Thyroid gland (tissue), 4 donors: ENCODE measurements at regions not wholly inside any gene's neighbourhood (a gene's known extent, or its start where the extent isn't known, plus 50 kb on each side); places are given as distances from the start of the nearest gene placed in this dataset.

Experiments
- DNase-seq, 2 donors: peaks; one replicate each; pipeline ENCODE4 v3.0.0-alpha.2; 2019
- H3K27ac ChIP-seq, 3 donors: fragments of 200-600 bp; sonication (generic); 1 replicate in 2 of 3; 2 replicates in 1 of 3; pipeline ENCODE4 v1.5.1; 2016 to 2019; ENCODE audit warnings: mild to moderate bottlenecking in 1 of 3, moderate library complexity in 1 of 3
- H3K27me3 ChIP-seq: fragments of 200-600 bp; sonication (generic); one replicate; pipeline ENCODE4 v1.5.1; 2019
- H3K36me3 ChIP-seq, 2 donors: fragments of 200-600 bp; sonication (generic); one replicate each; pipeline ENCODE4 v1.5.1; 2016 to 2019
- H3K4me1 ChIP-seq, 2 donors: fragments of 200-600 bp; sonication (generic); one replicate each; pipeline ENCODE4 v1.5.1; 2017 to 2019
- H3K4me3 ChIP-seq, 3 donors: fragments of 200-600 bp; sonication (generic); replicated peaks in 1 of 3; 1 replicate in 2 of 3; 2 replicates in 1 of 3; pipeline ENCODE4 v1.5.1; 2016; ENCODE audit warnings: mild to moderate bottlenecking in 1 of 3
- H3K9me3 ChIP-seq: fragments of 200-600 bp; sonication (generic); one replicate; pipeline ENCODE4 v1.5.1; 2017
- POLR2A ChIP-seq, 2 donors: fragments of 450-650 bp; IDR thresholded peaks; one replicate each; pipeline ENCODE4 v1.6.1; 2017; ENCODE audit warnings: antibody characterized with exemption in 2 of 2, mild to moderate bottlenecking in 2 of 2, moderate library complexity in 1 of 2
- WGBS, 2 donors: methylation state at CpG; one replicate each; pipeline ENCODE4 v1.1.5; 2017; 5-methylcytosine and 5-hydroxymethylcytosine counted together
- intact Hi-C: fragments of 100-400 bp; cut with DNase I; formaldehyde crosslinking; loops from one replicate; pipeline ENCODE4 v1.15.1; 2023
- TF ChIP-seq, protein P1 (sequence below), 6 experiments: fragments of 200-600 bp in 3 of 6; fragments of 450-650 bp in 3 of 6; sonication (generic) in 3 of 6; IDR thresholded peaks; one replicate each; pipeline ENCODE4 v1.5.1; 2016 to 2019; ENCODE audit warnings: antibody characterized with exemption in 6 of 6, mild to moderate bottlenecking in 2 of 6, inconsistent platforms in 1 of 6, moderate library complexity in 1 of 6

- WGBS, 2 donors, result 85 to 88% methylated on average over 7 of the region's 7 CpGs
These were observed 110.0 kb upstream of the DACH1 start for GRCh38 chr13:71977028-71977427.

DNA sequence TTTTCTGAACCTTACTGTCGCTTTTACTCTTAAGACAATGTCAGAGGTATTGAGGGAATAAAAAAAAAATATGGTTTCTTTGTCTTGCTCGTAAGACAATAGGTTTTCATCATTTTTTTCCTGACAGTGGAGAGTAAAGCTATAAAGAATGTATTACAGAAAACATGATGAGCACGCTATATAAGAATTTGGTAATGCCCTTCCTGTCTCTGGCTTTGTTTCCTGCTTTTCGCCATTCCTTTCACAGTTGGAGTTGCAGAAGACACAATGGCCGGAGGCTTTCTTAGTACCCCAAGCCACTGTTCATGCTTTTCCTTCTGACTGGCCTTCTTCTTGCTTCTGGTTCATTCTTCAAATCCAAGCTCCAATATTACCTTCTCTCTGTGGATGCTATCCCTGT is 101.0 kb upstream of the DACH1 start:
- no peaks in the 10 kb centered on the region for H3K36me3 ChIP-seq
- no peaks in the 10 kb centered on the region for H3K9me3 ChIP-seq
- no peak for DNase-seq
- intact Hi-C loops, result no loop called here
- WGBS, 2 donors, result 73 to 76% methylated on average over 5 of the region's 5 CpGs
- no peaks in the 10 kb centered on the region for H3K27me3 ChIP-seq
- H3K27ac ChIP-seq, result no peak overlapping the region
- H3K4me3 ChIP-seq, result no peak overlapping the region
- no peaks in the 10 kb centered on the region for H3K4me1 ChIP-seq
- TF ChIP-seq, protein P1, sequence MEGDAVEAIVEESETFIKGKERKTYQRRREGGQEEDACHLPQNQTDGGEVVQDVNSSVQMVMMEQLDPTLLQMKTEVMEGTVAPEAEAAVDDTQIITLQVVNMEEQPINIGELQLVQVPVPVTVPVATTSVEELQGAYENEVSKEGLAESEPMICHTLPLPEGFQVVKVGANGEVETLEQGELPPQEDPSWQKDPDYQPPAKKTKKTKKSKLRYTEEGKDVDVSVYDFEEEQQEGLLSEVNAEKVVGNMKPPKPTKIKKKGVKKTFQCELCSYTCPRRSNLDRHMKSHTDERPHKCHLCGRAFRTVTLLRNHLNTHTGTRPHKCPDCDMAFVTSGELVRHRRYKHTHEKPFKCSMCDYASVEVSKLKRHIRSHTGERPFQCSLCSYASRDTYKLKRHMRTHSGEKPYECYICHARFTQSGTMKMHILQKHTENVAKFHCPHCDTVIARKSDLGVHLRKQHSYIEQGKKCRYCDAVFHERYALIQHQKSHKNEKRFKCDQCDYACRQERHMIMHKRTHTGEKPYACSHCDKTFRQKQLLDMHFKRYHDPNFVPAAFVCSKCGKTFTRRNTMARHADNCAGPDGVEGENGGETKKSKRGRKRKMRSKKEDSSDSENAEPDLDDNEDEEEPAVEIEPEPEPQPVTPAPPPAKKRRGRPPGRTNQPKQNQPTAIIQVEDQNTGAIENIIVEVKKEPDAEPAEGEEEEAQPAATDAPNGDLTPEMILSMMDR (IDR thresholded peaks at IDR 0.05), result no peak
- no peak for TF ChIP-seq POLR2A (IDR thresholded peaks at IDR 0.05)

More at GRCh38 chr13:71977028-71977427, 110.0 kb upstream of the DACH1 start:
- no peak overlapping the region for H3K27ac ChIP-seq
- intact Hi-C loops, result no loop called here
- no peaks in the 10 kb centered on the region for H3K27me3 ChIP-seq
- TF ChIP-seq, protein P1 (IDR thresholded peaks at IDR 0.05), result no peak
- TF ChIP-seq POLR2A (IDR thresholded peaks at IDR 0.05), result no peak
- no peak for DNase-seq
- H3K4me1 ChIP-seq, result no peaks in the 10 kb centered on the region
- no peaks in the 10 kb centered on the region for H3K9me3 ChIP-seq
- no peaks in the 10 kb centered on the region for H3K36me3 ChIP-seq
- no peak overlapping the region for H3K4me3 ChIP-seq

GRCh38 chr13:71964491-71965100 is 97.6 kb upstream of the DACH1 start:
- Histone ChIP-seq H3K4me3 (no peak overlapping the region), H3K4me1 (no peaks in the 10 kb centered on the region), H3K9me3 (no peaks in the 10 kb centered on the region), H3K27me3 (no peaks in the 10 kb centered on the region), H3K36me3 (no peaks in the 10 kb centered on the region), H3K27ac (no peak overlapping the region)
- intact Hi-C loops, result no loop called here
- DNase-seq, result no peak
- no peak for TF ChIP-seq POLR2A (IDR thresholded peaks at IDR 0.05)
- TF ChIP-seq, protein P1 (IDR thresholded peaks at IDR 0.05), result no peak
- 68 to 70% methylated on average over 8 of the region's 8 CpGs for WGBS, 2 donors

DNA sequence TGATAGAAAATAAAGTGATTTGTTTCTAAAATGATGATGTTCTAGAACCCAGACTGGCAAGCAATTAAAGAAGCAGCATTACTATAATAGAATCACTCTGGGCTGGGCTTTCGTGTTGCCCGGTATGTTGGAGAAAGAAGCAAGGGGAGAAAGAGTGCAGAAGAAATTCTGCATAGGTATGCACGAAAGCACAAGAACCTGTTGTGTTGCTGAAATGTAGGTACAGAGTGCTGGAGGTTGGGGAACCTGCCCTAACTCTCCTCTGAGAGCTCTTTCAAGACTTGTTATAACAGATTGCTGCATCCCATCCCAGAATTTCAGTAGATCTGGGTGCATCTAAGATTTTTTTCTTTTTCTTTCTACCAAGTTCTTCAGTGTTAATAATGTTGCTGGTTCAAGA is 95.7 kb upstream of the DACH1 start:
- TF ChIP-seq POLR2A (IDR thresholded peaks at IDR 0.05), result no peak
- TF ChIP-seq, protein P1 (IDR thresholded peaks at IDR 0.05), result no peak
- Histone ChIP-seq H3K4me3 (no peak overlapping the region), H3K4me1 (no peaks in the 10 kb centered on the region), H3K9me3 (no peaks in the 10 kb centered on the region), H3K27me3 (no peaks in the 10 kb centered on the region), H3K27ac (no peak overlapping the region), H3K36me3 (no peaks in the 10 kb centered on the region)
- WGBS, 2 donors, result 83 to 86% methylated on average over 3 of the region's 3 CpGs
- intact Hi-C loops, result no loop called here
- DNase-seq, result no peak

DNA sequence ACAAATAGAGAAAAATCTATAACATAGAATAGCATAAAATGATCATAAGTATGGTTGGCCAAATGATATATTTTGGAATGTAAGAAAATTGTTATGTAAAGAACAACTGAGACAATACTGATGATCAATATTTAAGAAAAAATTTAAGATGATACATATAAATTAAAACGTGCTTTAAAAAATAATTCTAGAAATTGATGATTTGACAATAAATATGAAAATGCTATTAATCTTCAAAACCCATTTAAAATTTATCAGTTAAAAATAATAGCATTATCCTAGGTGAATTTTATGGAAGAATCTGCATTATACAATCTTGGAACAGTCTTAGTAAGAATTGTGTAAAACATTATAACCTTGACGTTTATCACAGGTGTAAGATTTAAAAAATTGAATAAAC is 95.1 kb upstream of the DACH1 start:
- Histone ChIP-seq H3K27ac (no peak overlapping the region), H3K27me3 (no peaks in the 10 kb centered on the region), H3K36me3 (no peaks in the 10 kb centered on the region), H3K4me1 (no peaks in the 10 kb centered on the region), H3K4me3 (no peak overlapping the region), H3K9me3 (no peaks in the 10 kb centered on the region)
- no peak for TF ChIP-seq POLR2A (IDR thresholded peaks at IDR 0.05)
- TF ChIP-seq, protein P1 (IDR thresholded peaks at IDR 0.05), result no peak
- intact Hi-C loops, result no loop called here
- no peak for DNase-seq
- WGBS, 2 donors, result 88 to 93% methylated on average over 2 of the region's 2 CpGs
